ENCODE measurements at regions not wholly inside any gene's neighbourhood (a gene's known extent, or its start where the extent isn't known, plus 50 kb on each side); places are given as distances from the start of the nearest gene placed in this dataset.
A peak's percentile ranks its signal among the peaks of the same experiment; 100 is the strongest.

GRCh38 chr2:43080571-43081021 lies 145.8 kb downstream of the ZFP36L2 start:
- ATAC-seq (replicated peaks) (no peak), DNase-seq (no peak)
- peaks cover 9 to 10% of the 10 kb centered on the region in 2 donors for H3K4me1 Mint-ChIP-seq (ENCODE audit: low read depth in 2 of 2)
- H3K36me3 Mint-ChIP-seq (ENCODE audit: insufficient read depth) = peaks cover 6% of the 10 kb centered on the region
- H3K9me3 Mint-ChIP-seq = no peaks in the 10 kb centered on the region
- no peak overlapping the region for H3K4me3 Mint-ChIP-seq
- H3K27ac Mint-ChIP-seq = peak overlapping the region in 1 of 2 donors; percentile 49
- no peaks in the 10 kb centered on the region for H3K27me3 Mint-ChIP-seq

- Mint-ChIP-seq H3K27ac (peak overlapping the region; percentile 28 to 70), H3K9me3 (no peaks in the 10 kb centered on the region), H3K27me3 (no peaks in the 10 kb centered on the region), H3K36me3 (ENCODE audit: insufficient read depth) (peaks cover 6% of the 10 kb centered on the region), H3K4me1 (ENCODE audit: low read depth in 2 of 2) (peaks cover 0 to 5% of the 10 kb centered on the region in 2 donors), H3K4me3 (no peak overlapping the region)
- DNase-seq = no peak
- ATAC-seq (replicated peaks) = no peak
Observed at GRCh38 chr2:43078781-43079755, 147.3 kb downstream of the ZFP36L2 start.

DNA sequence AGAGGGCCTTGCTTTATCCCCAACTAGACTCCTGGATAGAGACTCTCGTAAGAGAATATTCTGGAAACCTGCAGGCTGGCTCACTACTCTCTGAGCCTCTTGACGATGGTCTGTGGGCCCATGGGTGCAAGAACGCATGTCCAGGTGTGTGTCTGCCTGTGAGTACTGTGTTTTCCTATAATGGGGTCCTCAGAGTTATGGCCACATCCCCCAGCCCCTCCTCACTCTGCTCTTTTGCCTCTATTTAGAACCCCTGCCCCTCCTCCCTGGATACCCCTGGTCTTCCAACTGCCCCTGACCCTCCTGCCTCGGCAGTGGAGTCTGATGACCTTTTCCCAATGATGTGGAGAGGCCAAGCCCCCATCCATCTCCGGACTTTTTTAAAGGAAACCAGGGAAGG lies 148.1 kb downstream of the ZFP36L2 start:
- ATAC-seq (replicated peaks) (no peak), DNase-seq (no peak)
- H3K27me3 Mint-ChIP-seq = no peaks in the 10 kb centered on the region
- no peak overlapping the region for H3K4me3 Mint-ChIP-seq
- H3K4me1 Mint-ChIP-seq (ENCODE audit: low read depth in 2 of 2) = peaks cover 0 to 4% of the 10 kb centered on the region in 2 donors
- H3K36me3 Mint-ChIP-seq (ENCODE audit: insufficient read depth) = peaks cover 6% of the 10 kb centered on the region
- no peaks in the 10 kb centered on the region for H3K9me3 Mint-ChIP-seq
- no peak overlapping the region for H3K27ac Mint-ChIP-seq

- Mint-ChIP-seq H3K27ac (peak overlapping the region in 1 of 2 donors; percentile 39), H3K36me3 (ENCODE audit: insufficient read depth) (peaks cover 6% of the 10 kb centered on the region), H3K27me3 (no peaks in the 10 kb centered on the region), H3K4me3 (no peak overlapping the region), H3K4me1 (ENCODE audit: low read depth in 2 of 2) (peaks cover 0 to 2% of the 10 kb centered on the region in 2 donors), H3K9me3 (no peaks in the 10 kb centered on the region)
- DNase-seq (no peak), ATAC-seq (replicated peaks) (no peak)
Observed at GRCh38 chr2:43077876-43078275, 148.5 kb downstream of the ZFP36L2 start.

- ATAC-seq (replicated peaks) (no peak), DNase-seq (no peak)
- Mint-ChIP-seq H3K27me3 (no peaks in the 10 kb centered on the region), H3K4me1 (ENCODE audit: low read depth in 2 of 2) (peaks cover 0 to 2% of the 10 kb centered on the region in 2 donors), H3K27ac (peak overlapping the region in 1 of 2 donors; percentile 39), H3K4me3 (no peak overlapping the region), H3K36me3 (ENCODE audit: insufficient read depth) (peaks cover 6% of the 10 kb centered on the region), H3K9me3 (no peaks in the 10 kb centered on the region)
Observed at GRCh38 chr2:43076676-43077075, 149.7 kb downstream of the ZFP36L2 start.

GRCh38 chr2:43075811-43076585 lies 150.4 kb downstream of the ZFP36L2 start:
- no peaks in the 10 kb centered on the region for H3K9me3 Mint-ChIP-seq
- no peak overlapping the region for H3K4me3 Mint-ChIP-seq
- H3K27me3 Mint-ChIP-seq = no peaks in the 10 kb centered on the region
- peaks cover 6% of the 10 kb centered on the region for H3K36me3 Mint-ChIP-seq (ENCODE audit: insufficient read depth)
- DNase-seq (no peak), ATAC-seq (replicated peaks) (no peak)
- H3K4me1 Mint-ChIP-seq (ENCODE audit: low read depth in 2 of 2) = peaks cover 0 to 2% of the 10 kb centered on the region in 2 donors
- peak overlapping the region in 1 of 2 donors; percentile 36 for H3K27ac Mint-ChIP-seq

DNA sequence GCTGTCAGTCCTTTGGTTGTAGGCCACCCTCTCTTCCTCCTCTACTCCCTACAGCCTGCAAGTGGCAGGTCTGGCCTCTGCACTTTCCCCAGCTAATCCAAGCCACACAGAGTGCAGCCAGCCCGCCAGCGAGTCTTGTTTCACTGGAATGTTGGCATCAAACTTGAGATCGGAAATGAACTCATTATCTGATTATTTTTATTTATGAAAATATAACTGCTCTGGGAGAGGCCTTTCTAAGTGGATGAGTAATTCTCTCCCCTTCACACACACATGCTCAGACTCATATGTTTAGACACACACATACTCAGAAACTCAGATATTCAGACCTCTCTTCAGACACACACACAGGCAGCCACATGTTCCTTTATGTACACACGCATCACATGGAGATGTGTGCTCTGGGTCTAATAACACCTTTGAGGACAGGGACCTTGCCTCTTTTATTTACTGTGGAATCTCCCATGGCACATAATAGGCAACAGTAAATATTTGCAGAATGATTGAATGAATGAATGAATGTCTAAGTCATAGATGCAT lies 151.3 kb downstream of the ZFP36L2 start:
- ATAC-seq (replicated peaks) (no peak), DNase-seq (no peak)
- H3K4me1 Mint-ChIP-seq (ENCODE audit: low read depth in 2 of 2) = peaks cover 0 to under 1% of the 10 kb centered on the region in 2 donors
- H3K4me3 Mint-ChIP-seq = no peak overlapping the region
- H3K27ac Mint-ChIP-seq = no peak overlapping the region
- no peaks in the 10 kb centered on the region for H3K27me3 Mint-ChIP-seq
- peaks cover 5% of the 10 kb centered on the region for H3K36me3 Mint-ChIP-seq (ENCODE audit: insufficient read depth)
- H3K9me3 Mint-ChIP-seq = no peaks in the 10 kb centered on the region

DNA sequence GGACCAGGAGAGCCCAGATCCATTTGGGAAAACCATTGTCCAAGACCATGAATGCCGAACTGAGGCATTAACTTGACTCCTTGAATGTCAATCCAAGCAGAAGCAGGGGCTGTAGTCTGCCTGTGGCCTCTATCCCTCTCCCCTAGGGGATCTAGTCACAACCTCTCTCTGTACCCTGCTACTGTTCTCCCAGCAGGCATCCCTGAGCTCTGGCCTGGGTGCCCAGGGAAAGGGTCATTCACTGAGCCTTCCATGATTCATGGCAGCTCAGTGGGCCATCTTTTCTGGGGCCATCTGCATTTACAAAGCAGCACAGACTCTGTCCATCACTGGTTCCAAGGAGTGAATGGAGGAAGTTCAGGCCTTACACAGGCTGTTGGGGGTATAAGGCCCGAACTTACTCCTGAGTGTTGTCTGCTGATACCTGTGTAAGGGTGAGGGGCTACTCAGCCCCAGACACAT lies 151.8 kb downstream of the ZFP36L2 start:
- Mint-ChIP-seq H3K9me3 (no peaks in the 10 kb centered on the region), H3K4me3 (no peak overlapping the region), H3K36me3 (ENCODE audit: insufficient read depth) (peaks cover under 1% of the 10 kb centered on the region), H3K4me1 (ENCODE audit: low read depth in 2 of 2) (no peaks in the 10 kb centered on the region), H3K27ac (no peak overlapping the region), H3K27me3 (no peaks in the 10 kb centered on the region)
- DNase-seq = no peak
- ATAC-seq (replicated peaks) = no peak

DNA sequence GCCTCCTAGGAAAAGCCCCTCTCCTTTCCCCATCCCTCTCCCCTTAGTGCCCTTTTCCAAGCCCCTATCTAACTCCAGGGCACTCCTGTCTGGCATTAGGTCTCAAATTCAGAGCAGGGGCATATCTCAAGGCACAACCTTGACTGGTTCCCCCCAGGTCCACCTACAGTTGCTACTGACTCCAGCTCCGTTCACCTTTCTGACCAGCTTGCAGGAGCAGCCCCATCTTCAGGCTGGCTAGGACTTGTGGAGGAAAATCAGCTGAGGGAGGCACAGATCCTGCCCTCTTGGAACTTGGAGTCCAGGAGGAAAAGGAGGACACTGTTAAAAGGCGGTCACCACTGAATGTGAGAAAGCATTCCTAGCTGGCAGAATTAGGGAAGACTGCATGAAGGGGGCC lies 152.4 kb downstream of the ZFP36L2 start:
- ATAC-seq (replicated peaks) (no peak), DNase-seq (no peak)
- no peaks in the 10 kb centered on the region for H3K9me3 Mint-ChIP-seq
- H3K27me3 Mint-ChIP-seq = no peaks in the 10 kb centered on the region
- H3K4me1 Mint-ChIP-seq (ENCODE audit: low read depth in 2 of 2) = no peaks in the 10 kb centered on the region
- H3K36me3 Mint-ChIP-seq (ENCODE audit: insufficient read depth) = no peaks in the 10 kb centered on the region
- H3K27ac Mint-ChIP-seq = no peak overlapping the region
- no peak overlapping the region for H3K4me3 Mint-ChIP-seq

- no peak overlapping the region for H3K27ac Mint-ChIP-seq
- ATAC-seq (replicated peaks) (no peak), DNase-seq (no peak)
- H3K4me3 Mint-ChIP-seq = no peak overlapping the region
- H3K36me3 Mint-ChIP-seq (ENCODE audit: insufficient read depth) = no peaks in the 10 kb centered on the region
- H3K4me1 Mint-ChIP-seq (ENCODE audit: low read depth in 2 of 2) = no peaks in the 10 kb centered on the region
- no peaks in the 10 kb centered on the region for H3K27me3 Mint-ChIP-seq
- H3K9me3 Mint-ChIP-seq = no peaks in the 10 kb centered on the region
Observed at GRCh38 chr2:43073401-43073825, 153.0 kb downstream of the ZFP36L2 start.

- H3K27ac Mint-ChIP-seq = no peak overlapping the region
- DNase-seq (no peak), ATAC-seq (replicated peaks) (no peak)
- H3K4me3 Mint-ChIP-seq = no peak overlapping the region
- no peaks in the 10 kb centered on the region for H3K4me1 Mint-ChIP-seq (ENCODE audit: low read depth in 2 of 2)
- H3K36me3 Mint-ChIP-seq (ENCODE audit: insufficient read depth) = no peaks in the 10 kb centered on the region
- H3K27me3 Mint-ChIP-seq = peaks cover 0 to 7% of the 10 kb centered on the region in 2 donors
- no peaks in the 10 kb centered on the region for H3K9me3 Mint-ChIP-seq
Observed at GRCh38 chr2:43071599-43072550, 154.5 kb downstream of the ZFP36L2 start.

DNA sequence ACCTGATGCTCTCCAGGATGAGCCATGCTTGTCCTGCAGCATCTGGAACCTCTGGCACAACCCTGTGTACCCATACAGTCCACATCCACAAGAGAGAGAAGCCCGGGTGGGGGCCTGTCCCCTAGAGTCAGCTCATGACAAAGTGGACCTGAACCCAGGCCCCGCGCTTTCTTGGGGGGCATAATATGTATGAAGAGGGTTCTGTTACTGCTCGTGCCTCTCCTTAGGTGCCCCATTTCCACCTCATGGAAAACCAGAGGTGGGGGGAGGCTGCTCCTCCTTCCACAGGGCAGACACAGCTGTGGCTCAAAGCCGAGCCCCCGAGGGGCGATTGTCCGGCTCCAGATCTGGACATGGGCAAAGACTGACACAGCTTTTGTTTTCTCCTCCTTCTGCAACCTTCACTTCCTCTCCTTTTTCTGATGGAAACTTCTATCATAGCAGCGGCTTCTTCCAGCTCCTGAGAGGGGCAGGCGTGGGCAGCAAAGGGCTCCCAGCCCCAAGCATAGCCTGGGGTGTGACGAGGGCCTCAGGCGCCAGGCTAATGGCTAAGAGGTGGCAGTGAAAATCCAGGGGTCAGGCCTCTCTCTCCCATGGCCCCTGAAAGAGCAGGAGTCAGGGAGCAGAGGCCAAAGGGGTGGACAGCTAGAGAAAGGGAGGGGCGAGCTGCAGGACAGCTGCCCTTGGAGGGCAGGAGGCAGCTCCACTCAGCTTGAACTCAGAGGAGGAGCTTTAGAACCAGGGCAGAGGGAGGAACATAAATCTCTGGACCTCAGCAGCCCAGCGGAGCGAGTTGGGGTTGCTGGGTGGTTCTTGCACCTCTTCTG lies 155.5 kb downstream of the ZFP36L2 start:
- H3K27me3 Mint-ChIP-seq = peaks cover 0 to 7% of the 10 kb centered on the region in 2 donors
- no peaks in the 10 kb centered on the region for H3K9me3 Mint-ChIP-seq

More for the DNA sequence above, 155.5 kb downstream of the ZFP36L2 start:
- ATAC-seq (replicated peaks) (no peak), DNase-seq (no peak)
- no peak overlapping the region for H3K4me3 Mint-ChIP-seq
- H3K36me3 Mint-ChIP-seq (ENCODE audit: insufficient read depth) = no peaks in the 10 kb centered on the region
- no peaks in the 10 kb centered on the region for H3K4me1 Mint-ChIP-seq (ENCODE audit: low read depth in 2 of 2)
- peak overlapping the region in 1 of 2 donors; percentile 62 for H3K27ac Mint-ChIP-seq

Data from effector memory CD8-positive, alpha-beta T cell (primary cell).